Karpas-422 (cell line): ENCODE measurements at regions not wholly inside any gene's neighbourhood (a gene's known extent, or its start where the extent isn't known, plus 50 kb on each side); places are given as distances from the start of the nearest gene placed in this dataset.

ENCODE experiments used
- DNase-seq: peaks from one replicate; pipeline ENCODE4 v3.0.0-alpha.2; 2015
- H2AFZ ChIP-seq: fragments of 200-600 bp; sonication (generic); 2 replicates; pipeline ENCODE4 v1.6.1; 2014; ENCODE audit warnings: antibody characterized with exemption, low read length, mixed read lengths
- H3K27ac ChIP-seq: fragments of 200-600 bp; sonication (generic); 2 replicates; pipeline ENCODE4 v1.5.1; 2014; ENCODE audit warnings: mild to moderate bottlenecking, low read length, moderate library complexity
- H3K27me3 ChIP-seq: fragments of 200-600 bp; sonication (generic); 2 replicates; pipeline ENCODE4 v1.6.1; 2014; ENCODE audit warnings: low read length, mixed read lengths
- H3K36me3 ChIP-seq: fragments of 200-600 bp; sonication (generic); 2 replicates; pipeline ENCODE4 v1.6.1; 2014; ENCODE audit warnings: low read length, mixed read lengths; ENCODE audit not compliant: insufficient read depth
- H3K4me1 ChIP-seq: fragments of 200-600 bp; sonication (generic); 2 replicates; pipeline ENCODE4 v1.6.1; 2014; ENCODE audit warnings: mild to moderate bottlenecking, low read length, mixed read lengths
- H3K4me2 ChIP-seq: fragments of 200-600 bp; sonication (generic); 2 replicates; pipeline ENCODE4 v1.6.1; 2014; ENCODE audit warnings: low read length, low read depth, mild to moderate bottlenecking; ENCODE audit not compliant: poor library complexity, severe bottlenecking
- H3K4me3 ChIP-seq: fragments of 200-600 bp; sonication (generic); 2 replicates; pipeline ENCODE4 v1.5.1; 2014; ENCODE audit warnings: mild to moderate bottlenecking, antibody characterized with exemption, low read length, mixed read lengths
- H3K79me2 ChIP-seq: fragments of 200-600 bp; sonication (generic); 2 replicates; pipeline ENCODE4 v1.6.1; 2014; ENCODE audit warnings: mild to moderate bottlenecking, low read length, mixed read lengths
- H3K9ac ChIP-seq: fragments of 200-600 bp; sonication (generic); 2 replicates; pipeline ENCODE4 v1.6.0; 2014; ENCODE audit warnings: low read length
- H3K9me2 ChIP-seq: fragments of 200-600 bp; sonication (generic), shearing (Covaris generic); replicated peaks from 2 replicates; pipeline ENCODE4 v1.6.0; 2014; ENCODE audit warnings: mild to moderate bottlenecking, low read length, moderate library complexity; ENCODE audit not compliant: insufficient read depth
- H3K9me3 ChIP-seq: fragments of 300-700, 200-600 bp; sonication (generic); 2 replicates; pipeline ENCODE4 v1.6.1; 2014; ENCODE audit warnings: low read length, mixed read lengths
- H4K20me1 ChIP-seq: fragments of 200-600 bp; sonication (generic); 2 replicates; pipeline ENCODE4 v1.6.1; 2014; ENCODE audit warnings: mild to moderate bottlenecking, antibody characterized with exemption, low read length, low read depth; ENCODE audit not compliant: insufficient read depth

- no peak overlapping the region for H3K27ac ChIP-seq
Measured at GRCh38 chr1:162976628-162977027, 92.5 kb upstream of the RGS4 start.

GRCh38 chr1:162974810-162975209 is 94.4 kb upstream of the RGS4 start:
- no peaks in the 10 kb centered on the region for H3K36me3 ChIP-seq
- H4K20me1 ChIP-seq: no peaks in the 10 kb centered on the region
- H3K9me2 ChIP-seq: no peaks in the 10 kb centered on the region
- H2AFZ ChIP-seq: no peak overlapping the region
- H3K4me3 ChIP-seq: no peak overlapping the region
- no peaks in the 10 kb centered on the region for H3K79me2 ChIP-seq
- no peaks in the 10 kb centered on the region for H3K4me1 ChIP-seq
- no peaks in the 10 kb centered on the region for H3K9me3 ChIP-seq
- H3K27me3 ChIP-seq: no peaks in the 10 kb centered on the region
- DNase-seq: no peak
- no peak overlapping the region for H3K27ac ChIP-seq
- H3K4me2 ChIP-seq: no peak overlapping the region
- no peak overlapping the region for H3K9ac ChIP-seq

More at GRCh38 chr1:162976628-162977027, 92.5 kb upstream of the RGS4 start:
- H3K9me2 ChIP-seq: no peaks in the 10 kb centered on the region
- no peaks in the 10 kb centered on the region for H3K79me2 ChIP-seq
- no peak overlapping the region for H2AFZ ChIP-seq
- H4K20me1 ChIP-seq: no peaks in the 10 kb centered on the region
- no peaks in the 10 kb centered on the region for H3K9me3 ChIP-seq
- no peak overlapping the region for H3K4me2 ChIP-seq
- H3K27me3 ChIP-seq: no peaks in the 10 kb centered on the region
- H3K4me3 ChIP-seq: no peak overlapping the region
- H3K9ac ChIP-seq: no peak overlapping the region
- DNase-seq: no peak
- H3K4me1 ChIP-seq: no peaks in the 10 kb centered on the region
- H3K36me3 ChIP-seq: no peaks in the 10 kb centered on the region

- Histone ChIP-seq H3K9me3 (no peaks in the 10 kb centered on the region), H3K9ac (no peak overlapping the region), H3K9me2 (no peaks in the 10 kb centered on the region), H3K4me2 (no peak overlapping the region), H4K20me1 (no peaks in the 10 kb centered on the region), H2AFZ (no peak overlapping the region), H3K4me3 (no peak overlapping the region), H3K27me3 (no peaks in the 10 kb centered on the region), H3K36me3 (no peaks in the 10 kb centered on the region), H3K4me1 (no peaks in the 10 kb centered on the region), H3K27ac (no peak overlapping the region), H3K79me2 (no peaks in the 10 kb centered on the region)
- DNase-seq: no peak
Measured at GRCh38 chr1:162973381-162973795, 95.8 kb upstream of the RGS4 start.

- Histone ChIP-seq H2AFZ (no peak overlapping the region), H4K20me1 (no peaks in the 10 kb centered on the region), H3K4me2 (no peak overlapping the region), H3K27ac (no peak overlapping the region), H3K27me3 (no peaks in the 10 kb centered on the region), H3K9me3 (no peaks in the 10 kb centered on the region), H3K9ac (no peak overlapping the region), H3K4me1 (no peaks in the 10 kb centered on the region), H3K4me3 (no peak overlapping the region), H3K79me2 (no peaks in the 10 kb centered on the region), H3K36me3 (no peaks in the 10 kb centered on the region), H3K9me2 (no peaks in the 10 kb centered on the region)
- DNase-seq: no peak
Measured at GRCh38 chr1:162972773-162973172, 96.4 kb upstream of the RGS4 start.

- Histone ChIP-seq H3K4me2 (no peak overlapping the region), H3K9ac (no peak overlapping the region), H3K4me1 (no peaks in the 10 kb centered on the region), H3K36me3 (no peaks in the 10 kb centered on the region), H3K4me3 (no peak overlapping the region), H3K27me3 (no peaks in the 10 kb centered on the region), H4K20me1 (no peaks in the 10 kb centered on the region), H3K79me2 (no peaks in the 10 kb centered on the region), H3K27ac (no peak overlapping the region), H2AFZ (no peak overlapping the region), H3K9me3 (no peaks in the 10 kb centered on the region), H3K9me2 (no peaks in the 10 kb centered on the region)
- DNase-seq: no peak
Measured at GRCh38 chr1:162970021-162970420, 99.1 kb upstream of the RGS4 start.

- Histone ChIP-seq H3K36me3 (no peaks in the 10 kb centered on the region), H3K9me2 (no peaks in the 10 kb centered on the region), H3K4me1 (no peaks in the 10 kb centered on the region), H3K4me2 (no peak overlapping the region), H3K27ac (no peak overlapping the region), H3K4me3 (no peak overlapping the region), H4K20me1 (no peaks in the 10 kb centered on the region), H2AFZ (no peak overlapping the region), H3K27me3 (no peaks in the 10 kb centered on the region), H3K9ac (no peak overlapping the region), H3K9me3 (no peaks in the 10 kb centered on the region), H3K79me2 (no peaks in the 10 kb centered on the region)
- no peak for DNase-seq
Measured at GRCh38 chr1:162966613-162967012, 102.5 kb upstream of the RGS4 start.

GRCh38 chr1:162964901-162965300 is 103.9 kb upstream of the CCDC190 start:
- Histone ChIP-seq H2AFZ (no peak overlapping the region), H3K79me2 (no peaks in the 10 kb centered on the region), H3K27ac (no peak overlapping the region), H3K4me3 (no peak overlapping the region), H3K4me1 (no peaks in the 10 kb centered on the region), H4K20me1 (no peaks in the 10 kb centered on the region), H3K36me3 (no peaks in the 10 kb centered on the region), H3K27me3 (no peaks in the 10 kb centered on the region), H3K4me2 (no peak overlapping the region), H3K9me3 (no peaks in the 10 kb centered on the region), H3K9me2 (no peaks in the 10 kb centered on the region), H3K9ac (no peak overlapping the region)
- no peak for DNase-seq

GRCh38 chr1:162956922-162957321 is 95.9 kb upstream of the CCDC190 start:
- Histone ChIP-seq H3K27ac (no peak overlapping the region), H3K27me3 (no peaks in the 10 kb centered on the region), H3K79me2 (no peaks in the 10 kb centered on the region), H3K4me1 (no peaks in the 10 kb centered on the region), H3K9me2 (no peaks in the 10 kb centered on the region), H3K4me3 (no peak overlapping the region), H3K9ac (no peak overlapping the region), H2AFZ (no peak overlapping the region), H3K9me3 (no peaks in the 10 kb centered on the region), H4K20me1 (no peaks in the 10 kb centered on the region), H3K36me3 (no peaks in the 10 kb centered on the region), H3K4me2 (no peak overlapping the region)
- DNase-seq: no peak

- no peak for DNase-seq
- no peaks in the 10 kb centered on the region for H4K20me1 ChIP-seq
- H3K4me2 ChIP-seq: no peak overlapping the region
- H2AFZ ChIP-seq: no peak overlapping the region
- no peak overlapping the region for H3K27ac ChIP-seq
- no peak overlapping the region for H3K4me3 ChIP-seq
- no peaks in the 10 kb centered on the region for H3K27me3 ChIP-seq
- H3K9ac ChIP-seq: no peak overlapping the region
- H3K36me3 ChIP-seq: no peaks in the 10 kb centered on the region
- H3K9me2 ChIP-seq: no peaks in the 10 kb centered on the region
- no peaks in the 10 kb centered on the region for H3K4me1 ChIP-seq
- no peaks in the 10 kb centered on the region for H3K79me2 ChIP-seq
- no peaks in the 10 kb centered on the region for H3K9me3 ChIP-seq
Measured at GRCh38 chr1:162954824-162955223, 93.8 kb upstream of the CCDC190 start.
